ENCODE measurements at regions not wholly inside any gene's neighbourhood (a gene's known extent, or its start where the extent isn't known, plus 50 kb on each side); places are given as distances from the start of the nearest gene placed in this dataset.

DNA sequence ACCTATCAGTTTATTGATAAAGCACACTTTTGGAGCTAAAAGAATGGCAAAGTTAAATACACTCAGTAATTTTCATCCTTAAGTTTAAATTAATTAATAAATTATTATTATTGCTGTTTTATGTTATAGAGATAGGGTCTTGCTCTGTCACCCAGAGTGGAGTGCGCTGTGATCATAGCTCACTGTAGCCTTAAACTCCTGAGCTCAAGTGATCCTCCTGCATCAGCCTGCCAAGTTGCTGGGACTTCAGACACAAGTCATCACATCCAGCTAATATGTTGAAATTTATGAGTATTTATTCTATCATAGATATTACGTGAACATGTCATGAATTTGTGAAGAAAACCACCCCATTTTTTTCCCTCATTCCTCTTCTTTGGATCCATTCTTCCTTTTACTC, 64.2 kb downstream of the GJA1 start:
- ChIA-PET POLR2A (no interaction called here), CTCF (no interaction called here)
- TF ChIP-seq CTCF (IDR thresholded peaks at IDR 0.05; ENCODE audit: control extremely low read depth, extremely low read depth, low read depth, missing control alignments): no peak
- DNase-seq (ENCODE audit: extremely low spot score): no peak

- CTCF ChIA-PET: interaction anchor here (1.4 kb wide), 1 partner anchor 12 kb away, joined by 3 read pairs; no protein-coding TSS in a partner anchor
These were observed 68.1 kb downstream of the GJA1 start for GRCh38 chr6:121503589-121503991.

GRCh38 chr6:121504227-121504626, 68.8 kb downstream of the GJA1 start:
- no peak for DNase-seq (ENCODE audit: extremely low spot score)
- CTCF ChIA-PET: interaction anchor here (1.0 to 1.6 kb wide), 3 partner anchors 9 to 326 kb away, joined by 3 to 6 read pairs (median 3); no protein-coding TSS in a partner anchor
- TF ChIP-seq CTCF (IDR thresholded peaks at IDR 0.05; ENCODE audit: control extremely low read depth, extremely low read depth, low read depth, missing control alignments): no peak
- POLR2A ChIA-PET: no interaction called here

More at GRCh38 chr6:121503589-121503991, 68.1 kb downstream of the GJA1 start:
- no peak for DNase-seq (ENCODE audit: extremely low spot score)
- POLR2A ChIA-PET: no interaction called here
- TF ChIP-seq CTCF (IDR thresholded peaks at IDR 0.05; ENCODE audit: control extremely low read depth, extremely low read depth, low read depth, missing control alignments): no peak

DNA sequence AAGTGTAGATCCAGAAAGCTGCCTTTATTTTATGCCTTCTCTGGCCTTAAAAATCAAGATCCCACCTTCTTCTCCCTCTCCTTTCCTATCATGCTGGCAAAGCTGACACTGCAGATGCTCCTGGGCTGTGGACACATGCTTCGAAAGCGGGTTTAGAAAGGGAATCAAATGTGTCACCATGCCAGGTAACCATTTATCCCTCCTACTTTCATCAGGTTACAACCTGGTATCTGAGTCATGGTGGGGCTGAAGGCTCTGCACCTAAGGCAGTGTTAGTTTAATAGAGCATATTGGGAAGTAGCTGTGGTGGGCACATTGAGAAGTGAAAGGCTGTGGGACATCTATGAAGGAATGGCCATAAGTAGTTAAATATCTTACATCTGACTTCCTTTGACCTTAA, 69.8 kb downstream of the GJA1 start:
- no peak for DNase-seq (ENCODE audit: extremely low spot score)
- POLR2A ChIA-PET: no interaction called here
- CTCF ChIA-PET: interaction anchor here (1.0 to 1.6 kb wide), 3 partner anchors 10 to 325 kb away, joined by 3 to 6 read pairs (median 3); no protein-coding TSS in a partner anchor
- no peak for TF ChIP-seq CTCF (IDR thresholded peaks at IDR 0.05; ENCODE audit: control extremely low read depth, extremely low read depth, low read depth, missing control alignments)

- CTCF ChIA-PET: interaction anchor here (1.0 kb wide), 1 partner anchor 16 kb away, joined by 3 read pairs; no protein-coding TSS in a partner anchor
- DNase-seq (ENCODE audit: extremely low spot score): no peak
These were observed 71.6 kb downstream of the GJA1 start for GRCh38 chr6:121506761-121507754.

More at GRCh38 chr6:121506761-121507754, 71.6 kb downstream of the GJA1 start:
- TF ChIP-seq CTCF (IDR thresholded peaks at IDR 0.05; ENCODE audit: control extremely low read depth, extremely low read depth, low read depth, missing control alignments): no peak
- POLR2A ChIA-PET: no interaction called here
